ENCODE measurements at regions not wholly inside any gene's neighbourhood (a gene's known extent, or its start where the extent isn't known, plus 50 kb on each side); places are given as distances from the start of the nearest gene placed in this dataset.
A peak's percentile ranks its signal among the peaks of the same experiment; 100 is the strongest.

- H3K9me3 Mint-ChIP-seq, result no peaks in the 10 kb centered on the region
- peaks cover 66% of the 10 kb centered on the region for H3K4me1 Mint-ChIP-seq (ENCODE audit: low read depth)
- intact Hi-C loops (cut with micrococcal nuclease), result loop anchor here (5.0 kb wide), 1 partner anchor 44 kb away; no protein-coding TSS in a partner anchor
- DNase-seq (peak; percentile 33), ATAC-seq (no peak)
- H3K36me3 Mint-ChIP-seq (ENCODE audit: low read depth), result peaks cover 3% of the 10 kb centered on the region
- ChIA-PET POLR2A (interaction anchor here (0.6 to 7.2 kb wide), 10 partner anchors 9 to 63 kb away, joined by 3 to 87 read pairs (median 10); no protein-coding TSS in a partner anchor), CTCF (interaction anchor here (1.0 to 4.5 kb wide), 6 partner anchors 12 to 262 kb away, joined by 3 to 20 read pairs (median 8); no protein-coding TSS in a partner anchor)
- no peaks in the 10 kb centered on the region for H3K27me3 Mint-ChIP-seq
- no peak for TF ChIP-seq CTCF (IDR thresholded peaks at IDR 0.05)
- peak overlapping the region; percentile 71 for H3K4me3 Mint-ChIP-seq
- H3K27ac Mint-ChIP-seq, result peak overlapping the region; percentile 96
Measured at GRCh38 chr9:91163444-91163772, 198.3 kb downstream of the AUH start.

- Mint-ChIP-seq H3K4me3 (peak overlapping the region; percentile 71), H3K9me3 (no peaks in the 10 kb centered on the region), H3K36me3 (ENCODE audit: low read depth) (peaks cover 3% of the 10 kb centered on the region), H3K27ac (peak overlapping the region; percentile 96), H3K27me3 (no peaks in the 10 kb centered on the region), H3K4me1 (ENCODE audit: low read depth) (peaks cover 66% of the 10 kb centered on the region)
- ChIA-PET CTCF (interaction anchor here (0.9 to 4.5 kb wide), 11 partner anchors 11 to 262 kb away, joined by 3 to 20 read pairs (median 7); no protein-coding TSS in a partner anchor), POLR2A (interaction anchor here (0.6 to 7.2 kb wide), 13 partner anchors 9 to 260 kb away, joined by 3 to 87 read pairs (median 5); no protein-coding TSS in a partner anchor)
- intact Hi-C loops (cut with micrococcal nuclease), result loop anchor here (2.0 to 5.0 kb wide), 2 partner anchors 15 to 43 kb away; no protein-coding TSS in a partner anchor
- ATAC-seq, result peak; percentile 45
- DNase-seq, result peak; percentile 76
- no peak for TF ChIP-seq CTCF (IDR thresholded peaks at IDR 0.05)
Measured at GRCh38 chr9:91163773-91164471, 197.8 kb downstream of the AUH start.

Measured in activated CD8-positive, alpha-beta T cell treated with anti-CD3 and anti-CD28 coated beads for 36 hours (primary cell).